GM12878 (cell line): ENCODE measurements at regions not wholly inside any gene's neighbourhood (a gene's known extent, or its start where the extent isn't known, plus 50 kb on each side); places are given as distances from the start of the nearest gene placed in this dataset.

Experiments used
- BCL11A ChIP-seq: IDR thresholded peaks from 2 replicates; pipeline ENCODE4 v1.6.1; 2011; ENCODE audit warnings: low read depth, low read length
- IKZF2 ChIP-seq, 2 experiments: fragments of 450-650 bp; IDR thresholded peaks; 2 replicates each; pipeline ENCODE4 v1.6.1; 2017; ENCODE audit warnings: mild to moderate bottlenecking in 2 of 2, moderate library complexity in 2 of 2
- MXI1 ChIP-seq: fragments of 150-350 bp; IDR thresholded peaks from 2 replicates; pipeline ENCODE4 v1.6.1; 2011; ENCODE audit warnings: low read depth, mild to moderate bottlenecking, inconsistent platforms, low read length, improper control_type of control experiment
- POLR2AphosphoS5 ChIP-seq: IDR thresholded peaks from 2 replicates; pipeline ENCODE4 v1.6.1; 2011; ENCODE audit warnings: mild to moderate bottlenecking, low read length, inconsistent platforms
- SMC3 ChIP-seq: IDR thresholded peaks from 2 replicates; pipeline ENCODE4 v1.6.1; 2011; ENCODE audit warnings: low read length, improper control_type of control experiment, borderline replicate concordance
- SP1 ChIP-seq: IDR thresholded peaks from one replicate; pipeline ENCODE4 v1.6.1; 2011; ENCODE audit warnings: low read depth, low read length
- TF ChIP-seq, protein P1 (sequence below): IDR thresholded peaks from 2 replicates; pipeline ENCODE4 v1.6.1; 2011; ENCODE audit warnings: low read depth, low read length, improper control_type of control experiment, borderline replicate concordance
- TF ChIP-seq, protein P2 (sequence below), 3 experiments: IDR thresholded peaks in 2 of 3; conservative IDR thresholded peaks in 1 of 3; 2 replicates each; pipeline ENCODE4 v1.5.1; 2011; ENCODE audit warnings: low read depth in 3 of 3, low read length in 3 of 3, mild to moderate bottlenecking in 3 of 3, control low read depth in 2 of 3, moderate library complexity in 2 of 3, inconsistent platforms in 1 of 3, mixed read lengths in 1 of 3; ENCODE audit not compliant: control insufficient read depth in 2 of 3, insufficient read depth in 1 of 3; ENCODE audit errors: extremely low read depth in 1 of 3
- TF ChIP-seq, protein P3 (sequence below): fragments of 450-650 bp; IDR thresholded peaks from 2 replicates; pipeline ENCODE4 v1.6.1; 2017; ENCODE audit warnings: mild to moderate bottlenecking, moderate library complexity

DNA sequence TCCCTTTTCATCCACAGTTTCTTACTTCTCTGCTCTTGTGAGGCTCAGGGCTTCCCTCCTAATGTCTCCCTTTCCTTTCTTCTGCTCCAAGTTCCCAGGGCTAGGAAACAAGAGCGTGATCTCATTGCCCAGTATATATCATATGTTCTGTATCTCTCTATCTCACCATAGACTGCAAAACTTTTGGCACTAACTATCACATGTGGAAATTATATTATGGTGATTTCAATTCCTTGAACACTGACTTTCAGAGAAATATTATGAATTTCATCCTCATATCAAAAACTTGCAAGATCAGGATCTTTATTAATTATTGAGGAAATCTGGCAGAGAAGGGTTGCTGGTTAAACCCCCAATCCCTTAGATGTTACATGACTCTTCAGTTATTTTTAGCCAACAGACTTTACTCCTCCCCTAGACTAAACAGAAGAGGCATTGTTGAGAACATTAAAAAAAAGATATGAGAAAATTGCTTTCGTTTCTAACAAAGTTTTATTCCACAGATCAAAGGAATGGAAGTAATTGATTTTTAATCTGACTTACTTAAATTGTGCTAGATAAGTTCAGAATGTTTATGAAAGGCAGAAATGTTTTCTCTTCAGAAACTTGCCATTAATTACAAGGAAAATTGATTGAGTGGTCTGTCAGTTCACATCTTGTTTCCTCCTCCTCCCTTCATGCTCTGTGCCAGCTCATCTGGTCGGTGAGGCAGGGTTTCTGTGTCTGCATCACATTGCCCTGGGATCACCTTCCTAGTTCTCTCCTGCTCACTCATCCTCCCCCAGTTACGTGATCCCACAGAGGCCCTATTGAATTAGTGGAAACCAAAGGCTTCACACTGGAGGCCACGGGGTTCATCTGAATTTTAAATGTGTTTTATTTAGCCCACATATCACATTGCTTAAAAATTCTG is 378.5 kb downstream of the LMO7 start:
- TF ChIP-seq MXI1 = no peak
- TF ChIP-seq, protein P1, sequence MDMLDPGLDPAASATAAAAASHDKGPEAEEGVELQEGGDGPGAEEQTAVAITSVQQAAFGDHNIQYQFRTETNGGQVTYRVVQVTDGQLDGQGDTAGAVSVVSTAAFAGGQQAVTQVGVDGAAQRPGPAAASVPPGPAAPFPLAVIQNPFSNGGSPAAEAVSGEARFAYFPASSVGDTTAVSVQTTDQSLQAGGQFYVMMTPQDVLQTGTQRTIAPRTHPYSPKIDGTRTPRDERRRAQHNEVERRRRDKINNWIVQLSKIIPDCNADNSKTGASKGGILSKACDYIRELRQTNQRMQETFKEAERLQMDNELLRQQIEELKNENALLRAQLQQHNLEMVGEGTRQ = no peak
- TF ChIP-seq, protein P2, sequence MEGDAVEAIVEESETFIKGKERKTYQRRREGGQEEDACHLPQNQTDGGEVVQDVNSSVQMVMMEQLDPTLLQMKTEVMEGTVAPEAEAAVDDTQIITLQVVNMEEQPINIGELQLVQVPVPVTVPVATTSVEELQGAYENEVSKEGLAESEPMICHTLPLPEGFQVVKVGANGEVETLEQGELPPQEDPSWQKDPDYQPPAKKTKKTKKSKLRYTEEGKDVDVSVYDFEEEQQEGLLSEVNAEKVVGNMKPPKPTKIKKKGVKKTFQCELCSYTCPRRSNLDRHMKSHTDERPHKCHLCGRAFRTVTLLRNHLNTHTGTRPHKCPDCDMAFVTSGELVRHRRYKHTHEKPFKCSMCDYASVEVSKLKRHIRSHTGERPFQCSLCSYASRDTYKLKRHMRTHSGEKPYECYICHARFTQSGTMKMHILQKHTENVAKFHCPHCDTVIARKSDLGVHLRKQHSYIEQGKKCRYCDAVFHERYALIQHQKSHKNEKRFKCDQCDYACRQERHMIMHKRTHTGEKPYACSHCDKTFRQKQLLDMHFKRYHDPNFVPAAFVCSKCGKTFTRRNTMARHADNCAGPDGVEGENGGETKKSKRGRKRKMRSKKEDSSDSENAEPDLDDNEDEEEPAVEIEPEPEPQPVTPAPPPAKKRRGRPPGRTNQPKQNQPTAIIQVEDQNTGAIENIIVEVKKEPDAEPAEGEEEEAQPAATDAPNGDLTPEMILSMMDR (IDR thresholded peaks at IDR 0.05 in 2 of 3, conservative IDR thresholded peaks at IDR 0.05 in 1 of 3; ENCODE audit: control insufficient read depth in 2 of 3, extremely low read depth in 1 of 3, insufficient read depth in 1 of 3, low read depth in 3 of 3, low read length in 3 of 3) = no peak
- no peak for TF ChIP-seq BCL11A
- TF ChIP-seq SMC3 = no peak
- no peak for TF ChIP-seq SP1
- no peak for TF ChIP-seq POLR2AphosphoS5
- TF ChIP-seq, protein P3, sequence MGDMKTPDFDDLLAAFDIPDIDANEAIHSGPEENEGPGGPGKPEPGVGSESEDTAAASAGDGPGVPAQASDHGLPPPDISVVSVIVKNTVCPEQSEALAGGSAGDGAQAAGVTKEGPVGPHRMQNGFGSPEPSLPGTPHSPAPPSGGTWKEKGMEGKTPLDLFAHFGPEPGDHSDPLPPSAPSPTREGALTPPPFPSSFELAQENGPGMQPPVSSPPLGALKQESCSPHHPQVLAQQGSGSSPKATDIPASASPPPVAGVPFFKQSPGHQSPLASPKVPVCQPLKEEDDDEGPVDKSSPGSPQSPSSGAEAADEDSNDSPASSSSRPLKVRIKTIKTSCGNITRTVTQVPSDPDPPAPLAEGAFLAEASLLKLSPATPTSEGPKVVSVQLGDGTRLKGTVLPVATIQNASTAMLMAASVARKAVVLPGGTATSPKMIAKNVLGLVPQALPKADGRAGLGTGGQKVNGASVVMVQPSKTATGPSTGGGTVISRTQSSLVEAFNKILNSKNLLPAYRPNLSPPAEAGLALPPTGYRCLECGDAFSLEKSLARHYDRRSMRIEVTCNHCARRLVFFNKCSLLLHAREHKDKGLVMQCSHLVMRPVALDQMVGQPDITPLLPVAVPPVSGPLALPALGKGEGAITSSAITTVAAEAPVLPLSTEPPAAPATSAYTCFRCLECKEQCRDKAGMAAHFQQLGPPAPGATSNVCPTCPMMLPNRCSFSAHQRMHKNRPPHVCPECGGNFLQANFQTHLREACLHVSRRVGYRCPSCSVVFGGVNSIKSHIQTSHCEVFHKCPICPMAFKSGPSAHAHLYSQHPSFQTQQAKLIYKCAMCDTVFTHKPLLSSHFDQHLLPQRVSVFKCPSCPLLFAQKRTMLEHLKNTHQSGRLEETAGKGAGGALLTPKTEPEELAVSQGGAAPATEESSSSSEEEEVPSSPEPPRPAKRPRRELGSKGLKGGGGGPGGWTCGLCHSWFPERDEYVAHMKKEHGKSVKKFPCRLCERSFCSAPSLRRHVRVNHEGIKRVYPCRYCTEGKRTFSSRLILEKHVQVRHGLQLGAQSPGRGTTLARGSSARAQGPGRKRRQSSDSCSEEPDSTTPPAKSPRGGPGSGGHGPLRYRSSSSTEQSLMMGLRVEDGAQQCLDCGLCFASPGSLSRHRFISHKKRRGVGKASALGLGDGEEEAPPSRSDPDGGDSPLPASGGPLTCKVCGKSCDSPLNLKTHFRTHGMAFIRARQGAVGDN = no peak
- no peak for TF ChIP-seq IKZF2 (IDR thresholded peaks at IDR 0.05)
